IMR-90 (cell line): ENCODE measurements at regions not wholly inside any gene's neighbourhood (a gene's known extent, or its start where the extent isn't known, plus 50 kb on each side); places are given as distances from the start of the nearest gene placed in this dataset.

Experiments
- ATAC-seq: fragments of 200-7000 bp; cut with Tn5 transposase; 2 replicates; pipeline ENCODE4 v1.9.1; 2020; ENCODE audit warnings: low read depth, mild to moderate bottlenecking, moderate library complexity
- BruUV-seq: library from RNA; stranded (reverse); fragments of 400-500 nt; replicated peaks from 2 replicates; lab custom pipeline; 2021; lab: Mats Ljungman, UMichigan
- CTCF ChIA-PET: fragments of 300-600 bp; formaldehyde crosslinking; extraction: SDS; loops from one replicate; lab custom pipeline; 2021; ENCODE audit warnings: antibody characterized with exemption; lab: Yijun Ruan, JAX
- POLR2A ChIA-PET: fragments of 300-600 bp; sonication (Branson Sonifier 250); formaldehyde crosslinking; loops from one replicate; lab custom pipeline; 2022; ENCODE audit warnings: antibody characterized with exemption; ENCODE audit not compliant: unreplicated experiment; lab: Charles Lee
- DNase-seq: peaks from one replicate; pipeline ENCODE4 v3.0.0; 2013
- H2AFZ ChIP-seq: replicated peaks from 2 replicates; pipeline ENCODE3; 2013; ENCODE audit warnings: low read length, mild to moderate bottlenecking; ENCODE audit not compliant: poor library complexity
- H2AK5ac ChIP-seq: 2 replicates; pipeline ENCODE4 v1.6.1; 2013; ENCODE audit warnings: low read depth, low read length, inconsistent platforms
- H2AK9ac ChIP-seq: replicated peaks from 2 replicates; pipeline ENCODE3; 2013; ENCODE audit warnings: mild to moderate bottlenecking, low read depth, low read length, moderate library complexity; ENCODE audit not compliant: poor library complexity
- H2BK120ac ChIP-seq: 2 replicates; pipeline ENCODE4 v1.6.1; 2013; ENCODE audit warnings: low read depth, low read length, inconsistent platforms
- H2BK15ac ChIP-seq: 3 replicates; pipeline ENCODE4 v1.6.1; 2013; ENCODE audit warnings: low read depth, low read length, inconsistent platforms
- H2BK20ac ChIP-seq: 2 replicates; pipeline ENCODE4 v1.6.1; 2013; ENCODE audit warnings: low read depth, mild to moderate bottlenecking, inconsistent platforms, low read length, moderate library complexity
- H2BK5ac ChIP-seq: 2 replicates; pipeline ENCODE4 v1.6.1; 2013; ENCODE audit warnings: mild to moderate bottlenecking, low read depth, low read length, inconsistent platforms; ENCODE audit not compliant: poor library complexity, severe bottlenecking
- H3K14ac ChIP-seq: replicated peaks from 2 replicates; pipeline ENCODE4 v1.6.1; 2013; ENCODE audit warnings: low read depth, low read length, inconsistent platforms
- H3K18ac ChIP-seq: 2 replicates; pipeline ENCODE4 v1.6.1; 2013; ENCODE audit warnings: low read depth, low read length, control low read depth
- H3K23ac ChIP-seq: 2 replicates; pipeline ENCODE4 v1.6.1; 2013; ENCODE audit warnings: low read depth, low read length, inconsistent platforms
- H3K27ac ChIP-seq: 2 replicates; pipeline ENCODE4 v1.5.1; 2013; ENCODE audit warnings: mild to moderate bottlenecking, control low read depth, low read length; ENCODE audit not compliant: insufficient read depth
- H3K27me3 ChIP-seq: 2 replicates; pipeline ENCODE4 v1.6.1; 2013; ENCODE audit warnings: low read length; ENCODE audit not compliant: control insufficient read depth, insufficient read depth
- H3K36me3 ChIP-seq: 2 replicates; pipeline ENCODE4 v1.6.1; 2013; ENCODE audit warnings: low read length, mixed read lengths; ENCODE audit not compliant: control insufficient read depth, insufficient read depth
- H3K4ac ChIP-seq: 2 replicates; pipeline ENCODE4 v1.6.1; 2013; ENCODE audit warnings: low read depth, low read length, inconsistent platforms
- H3K4me1 ChIP-seq: 2 replicates; pipeline ENCODE4 v1.6.1; 2013; ENCODE audit warnings: low read length, mixed read lengths; ENCODE audit not compliant: control insufficient read depth, insufficient read depth
- H3K4me2 ChIP-seq: 2 replicates; pipeline ENCODE4 v1.6.1; 2013; ENCODE audit warnings: low read depth, mild to moderate bottlenecking, control low read depth, low read length, moderate library complexity
- H3K4me3 ChIP-seq: 2 replicates; pipeline ENCODE4 v1.5.1; 2013; ENCODE audit warnings: low read depth, mild to moderate bottlenecking, control low read depth, low read length, moderate library complexity; ENCODE audit not compliant: insufficient read depth
- H3K56ac ChIP-seq: 2 replicates; pipeline ENCODE4 v1.6.1; 2013; ENCODE audit warnings: low read length, inconsistent platforms; ENCODE audit not compliant: insufficient read depth; ENCODE audit errors: extremely low read depth
- H3K79me1 ChIP-seq, 2 experiments: 2 replicates each; pipeline ENCODE4 v1.6.1; 2013; ENCODE audit warnings: low read length in 2 of 2, inconsistent platforms in 1 of 2, low read depth in 1 of 2
- H3K9ac ChIP-seq: 2 replicates; pipeline ENCODE4 v1.6.1; 2013; ENCODE audit warnings: low read depth, low read length, control low read depth
- H3K9me1 ChIP-seq: 2 replicates; pipeline ENCODE4 v1.6.1; 2013; ENCODE audit warnings: low read length, inconsistent platforms; ENCODE audit not compliant: insufficient read depth
- H3K9me3 ChIP-seq: 2 replicates; pipeline ENCODE4 v1.6.1; 2013; ENCODE audit warnings: low read length; ENCODE audit not compliant: control insufficient read depth, insufficient read depth
- H4K20me1 ChIP-seq: 2 replicates; pipeline ENCODE4 v1.6.1; 2013; ENCODE audit warnings: low read length, inconsistent platforms; ENCODE audit not compliant: insufficient read depth
- H4K5ac ChIP-seq: 2 replicates; pipeline ENCODE4 v1.6.1; 2013; ENCODE audit warnings: mild to moderate bottlenecking, low read depth, low read length, control low read depth
- H4K8ac ChIP-seq, 2 experiments: 2 replicates each; pipeline ENCODE4 v1.6.1; 2013; ENCODE audit warnings: low read depth in 2 of 2, low read length in 2 of 2, control low read depth in 1 of 2, inconsistent platforms in 1 of 2
- H4K91ac ChIP-seq: 2 replicates; pipeline ENCODE4 v1.6.1; 2013; ENCODE audit warnings: low read depth, low read length, inconsistent platforms; ENCODE audit not compliant: insufficient read depth
- BHLHE40 ChIP-seq: fragments of 150-350 bp; IDR thresholded peaks from 2 replicates; pipeline ENCODE4 v1.6.1; 2016; ENCODE audit warnings: mild to moderate bottlenecking, low read depth, low read length
- CEBPB ChIP-seq: IDR thresholded peaks from 2 replicates; pipeline ENCODE4 v1.6.1; 2012; ENCODE audit warnings: low read depth, low read length, improper control_type of control experiment
- CHD1 ChIP-seq: IDR thresholded peaks from 2 replicates; pipeline ENCODE4 v1.6.1; 2012; ENCODE audit warnings: low read depth, low read length, improper control_type of control experiment
- FOS ChIP-seq: fragments of 150-350 bp; IDR thresholded peaks from 2 replicates; pipeline ENCODE4 v1.6.1; 2016; ENCODE audit warnings: low read depth, low read length
- MAFK ChIP-seq: IDR thresholded peaks from 2 replicates; pipeline ENCODE4 v1.6.1; 2012; ENCODE audit warnings: low read depth, low read length, improper control_type of control experiment
- NFE2L2 ChIP-seq: fragments of 150-350 bp; IDR thresholded peaks from 2 replicates; pipeline ENCODE4 v1.6.1; 2016; ENCODE audit warnings: low read depth, mild to moderate bottlenecking, low read length
- POLR2A ChIP-seq: IDR thresholded peaks from 2 replicates; pipeline ENCODE4 v1.6.1; 2012; ENCODE audit warnings: mild to moderate bottlenecking, low read depth, low read length
- RFX5 ChIP-seq: IDR thresholded peaks from 2 replicates; pipeline ENCODE4 v1.8.0; 2012; ENCODE audit warnings: low read depth, mild to moderate bottlenecking, low read length, moderate library complexity
- SMC3 ChIP-seq: fragments of 150-350 bp; IDR thresholded peaks from 2 replicates; pipeline ENCODE4 v1.6.1; 2016; ENCODE audit warnings: low read depth, mild to moderate bottlenecking, antibody characterized with exemption, low read length, moderate library complexity
- WGBS, 2 experiments: methylation state at CpG; one replicate each; pipeline versions ENCODE4 v1.1.5 to v1.1.7; 2013; ENCODE audit warnings: missing lambda C conversion rate in 2 of 2; ENCODE audit not compliant: insufficient read length in 1 of 2; ENCODE audit errors: extremely low coverage in 2 of 2; 5-methylcytosine and 5-hydroxymethylcytosine counted together
- dilution Hi-C: fragments of 300-500 bp; cut with HindIII; formaldehyde crosslinking; loops from one replicate; pipeline ENCODE4 v1.14.3; 2018; ENCODE audit warnings: low sequenced_read_pairs; ENCODE audit not compliant: unreplicated experiment
- in situ Hi-C: fragments of 300-500 bp; cut with MboI; formaldehyde crosslinking; loops from 3 replicates; pipeline ENCODE4 v1.14.3; 2019; ENCODE audit warnings: low sequenced_read_pairs, inconsistent platforms, mixed read lengths
- intact Hi-C: fragments of 100-400 bp; cut with micrococcal nuclease; formaldehyde crosslinking; loops from 2 replicates; pipeline ENCODE4 v1.10.0; 2022
- TF ChIP-seq, protein P1 (sequence below): conservative IDR thresholded peaks from 2 replicates; pipeline ENCODE4 v1.5.1; 2012; ENCODE audit warnings: mild to moderate bottlenecking, low read depth, low read length, improper control_type of control experiment
- TF ChIP-seq, protein P2 (sequence below): fragments of 150-350 bp; IDR thresholded peaks from 2 replicates; pipeline ENCODE4 v1.6.1; 2017; ENCODE audit warnings: mild to moderate bottlenecking, antibody characterized with exemption, low read length, low read depth
- TF ChIP-seq, protein P3 (sequence below): fragments of 150-350 bp; IDR thresholded peaks from 2 replicates; pipeline ENCODE4 v1.6.1; 2016; ENCODE audit warnings: low read depth, mild to moderate bottlenecking, low read length, moderate library complexity, borderline replicate concordance

DNA sequence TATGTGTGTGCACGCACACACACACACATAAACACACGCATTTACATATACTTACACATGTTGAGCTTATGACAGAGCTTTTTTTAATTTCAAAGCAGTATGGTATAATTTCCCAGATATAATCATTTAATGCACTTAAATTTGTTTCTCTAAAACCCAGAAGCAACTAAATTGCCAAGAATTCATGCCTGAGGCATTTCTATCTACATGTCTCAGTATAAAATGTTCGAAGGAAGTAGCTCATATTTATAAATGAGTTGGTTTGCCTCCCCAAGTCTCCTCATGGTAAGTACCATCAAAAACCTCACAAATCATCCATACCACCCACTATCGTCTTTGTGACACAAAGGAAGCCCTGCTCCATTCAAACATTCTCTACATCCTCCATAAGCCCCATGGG is 130.6 kb downstream of the RPL22L1 start:
- Histone ChIP-seq H3K14ac (no peak overlapping the region), H4K8ac (no peak overlapping the region), H3K4ac (peak overlapping the region; percentile 92; the same call in 1 of the 2 replicates), H3K4me3 (no peak overlapping the region), H3K79me1 (no peaks in the 10 kb centered on the region; a peak in 1 of 4 replicates), H3K9me3 (no peaks in the 10 kb centered on the region), H2BK120ac (peak overlapping the region; percentile 91), H2AFZ (no peak overlapping the region), H2AK9ac (no peak overlapping the region), H3K9me1 (peaks cover 5% of the 10 kb centered on the region), H2BK15ac (peak overlapping the region; percentile 85; the same call in 2 of the 3 replicates), H2AK5ac (no peak overlapping the region), H3K18ac (no peak overlapping the region), H3K27ac (no peak overlapping the region), H3K4me2 (no peak overlapping the region), H4K20me1 (no peaks in the 10 kb centered on the region), H4K91ac (no peak overlapping the region), H2BK5ac (no peak overlapping the region), H3K23ac (no peak overlapping the region), H3K56ac (no peak overlapping the region), H3K9ac (no peak overlapping the region), H3K4me1 (peaks cover 23% of the 10 kb centered on the region), H2BK20ac (peak overlapping the region; percentile 80), H3K27me3 (no peaks in the 10 kb centered on the region), H4K5ac (no peak overlapping the region), H3K36me3 (no peaks in the 10 kb centered on the region)
- TF ChIP-seq POLR2A (no peak), BHLHE40 (no peak), FOS (no peak), CEBPB (no peak), NFE2L2 (no peak), MAFK (no peak), SMC3 (no peak), CHD1 (no peak), RFX5 (no peak)
- TF ChIP-seq, protein P1, sequence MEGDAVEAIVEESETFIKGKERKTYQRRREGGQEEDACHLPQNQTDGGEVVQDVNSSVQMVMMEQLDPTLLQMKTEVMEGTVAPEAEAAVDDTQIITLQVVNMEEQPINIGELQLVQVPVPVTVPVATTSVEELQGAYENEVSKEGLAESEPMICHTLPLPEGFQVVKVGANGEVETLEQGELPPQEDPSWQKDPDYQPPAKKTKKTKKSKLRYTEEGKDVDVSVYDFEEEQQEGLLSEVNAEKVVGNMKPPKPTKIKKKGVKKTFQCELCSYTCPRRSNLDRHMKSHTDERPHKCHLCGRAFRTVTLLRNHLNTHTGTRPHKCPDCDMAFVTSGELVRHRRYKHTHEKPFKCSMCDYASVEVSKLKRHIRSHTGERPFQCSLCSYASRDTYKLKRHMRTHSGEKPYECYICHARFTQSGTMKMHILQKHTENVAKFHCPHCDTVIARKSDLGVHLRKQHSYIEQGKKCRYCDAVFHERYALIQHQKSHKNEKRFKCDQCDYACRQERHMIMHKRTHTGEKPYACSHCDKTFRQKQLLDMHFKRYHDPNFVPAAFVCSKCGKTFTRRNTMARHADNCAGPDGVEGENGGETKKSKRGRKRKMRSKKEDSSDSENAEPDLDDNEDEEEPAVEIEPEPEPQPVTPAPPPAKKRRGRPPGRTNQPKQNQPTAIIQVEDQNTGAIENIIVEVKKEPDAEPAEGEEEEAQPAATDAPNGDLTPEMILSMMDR, result no peak
- TF ChIP-seq, protein P2, sequence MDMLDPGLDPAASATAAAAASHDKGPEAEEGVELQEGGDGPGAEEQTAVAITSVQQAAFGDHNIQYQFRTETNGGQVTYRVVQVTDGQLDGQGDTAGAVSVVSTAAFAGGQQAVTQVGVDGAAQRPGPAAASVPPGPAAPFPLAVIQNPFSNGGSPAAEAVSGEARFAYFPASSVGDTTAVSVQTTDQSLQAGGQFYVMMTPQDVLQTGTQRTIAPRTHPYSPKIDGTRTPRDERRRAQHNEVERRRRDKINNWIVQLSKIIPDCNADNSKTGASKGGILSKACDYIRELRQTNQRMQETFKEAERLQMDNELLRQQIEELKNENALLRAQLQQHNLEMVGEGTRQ, result no peak
- TF ChIP-seq, protein P3, sequence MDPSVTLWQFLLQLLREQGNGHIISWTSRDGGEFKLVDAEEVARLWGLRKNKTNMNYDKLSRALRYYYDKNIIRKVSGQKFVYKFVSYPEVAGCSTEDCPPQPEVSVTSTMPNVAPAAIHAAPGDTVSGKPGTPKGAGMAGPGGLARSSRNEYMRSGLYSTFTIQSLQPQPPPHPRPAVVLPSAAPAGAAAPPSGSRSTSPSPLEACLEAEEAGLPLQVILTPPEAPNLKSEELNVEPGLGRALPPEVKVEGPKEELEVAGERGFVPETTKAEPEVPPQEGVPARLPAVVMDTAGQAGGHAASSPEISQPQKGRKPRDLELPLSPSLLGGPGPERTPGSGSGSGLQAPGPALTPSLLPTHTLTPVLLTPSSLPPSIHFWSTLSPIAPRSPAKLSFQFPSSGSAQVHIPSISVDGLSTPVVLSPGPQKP, result no peak
- intact Hi-C loops (no loop called here), in situ Hi-C loops (no loop called here), dilution Hi-C loops (no loop called here)
- no CpG with 5 or more reads among the region's 4 CpGs for WGBS, 2 experiments
- ChIA-PET POLR2A (no interaction called here), CTCF (no interaction called here)
- ATAC-seq, result no peak
- DNase-seq, result no peak
- BruUV-seq, result no TSS peak
